NCI-H1092 (cell line): ENCODE measurements at regions not wholly inside any gene's neighbourhood (a gene's known extent, or its start where the extent isn't known, plus 50 kb on each side); places are given as distances from the start of the nearest gene placed in this dataset.

Source experiments
- DNase-seq: peaks from one replicate; lab custom pipeline; 2025; lab: John Stamatoyannopoulos, UW

GRCh38 chr20:12022126-12022525, 104.4 kb downstream of the BTBD3 start:
- no peak for DNase-seq

DNA sequence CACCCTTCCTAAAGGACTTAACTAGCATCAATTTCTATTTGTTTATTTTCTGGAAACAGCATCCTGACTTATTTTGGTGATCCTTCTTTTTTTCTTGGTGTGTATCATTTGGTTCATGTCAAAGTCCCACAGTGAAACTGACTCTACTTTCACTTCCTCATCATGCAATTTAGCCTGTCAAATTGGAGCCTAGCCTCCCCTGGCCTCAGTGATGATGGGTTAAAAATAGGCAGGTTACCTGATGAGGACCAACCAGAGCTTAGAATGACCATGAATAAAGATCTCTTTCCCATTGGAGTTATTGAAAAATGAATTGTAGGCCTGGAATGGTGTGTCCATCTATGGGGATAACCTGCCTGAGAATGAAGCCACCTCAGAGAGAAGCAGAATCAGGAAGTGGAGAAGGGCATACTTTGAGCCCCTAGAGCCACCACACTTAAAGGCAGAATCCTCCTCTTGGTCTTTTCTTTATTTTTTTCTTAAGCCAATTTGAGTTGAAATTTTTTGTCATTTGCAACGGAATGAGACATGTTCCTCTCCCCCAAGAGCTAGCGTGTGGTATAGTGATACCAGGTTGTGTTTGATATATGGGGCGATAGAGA, 105.6 kb downstream of the BTBD3 start:
- DNase-seq, result no peak

DNA sequence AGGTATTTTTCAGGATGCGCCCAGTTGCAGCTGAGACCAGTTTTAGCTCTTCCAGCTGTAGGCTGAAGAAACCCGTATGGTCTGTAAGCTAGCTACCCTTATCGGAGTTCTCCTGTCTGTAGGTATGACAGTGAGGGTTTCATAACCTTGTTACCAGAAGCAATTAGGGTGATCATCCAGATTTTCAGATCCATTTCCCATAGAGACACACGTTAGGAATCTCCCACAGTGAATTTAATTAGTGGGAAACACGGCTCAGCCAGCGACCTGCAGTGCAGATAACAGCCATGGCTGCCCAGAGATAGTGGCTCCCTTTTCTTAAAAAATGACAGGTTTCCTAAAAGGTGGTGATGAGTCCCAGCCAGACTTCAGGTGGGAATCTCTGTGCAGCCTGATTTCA, 111.1 kb downstream of the BTBD3 start:
- DNase-seq, result no peak

- DNase-seq, result peak; percentile 23
Observed at GRCh38 chr20:12030470-12030869, 112.8 kb downstream of the BTBD3 start.

- DNase-seq, result no peak
Observed at GRCh38 chr20:12036142-12036541, 118.4 kb downstream of the BTBD3 start.

GRCh38 chr20:12037521-12037920, 119.8 kb downstream of the BTBD3 start:
- DNase-seq, result no peak

- peak; percentile 27 for DNase-seq
Observed at GRCh38 chr20:12040261-12040660, 122.6 kb downstream of the BTBD3 start.

DNA sequence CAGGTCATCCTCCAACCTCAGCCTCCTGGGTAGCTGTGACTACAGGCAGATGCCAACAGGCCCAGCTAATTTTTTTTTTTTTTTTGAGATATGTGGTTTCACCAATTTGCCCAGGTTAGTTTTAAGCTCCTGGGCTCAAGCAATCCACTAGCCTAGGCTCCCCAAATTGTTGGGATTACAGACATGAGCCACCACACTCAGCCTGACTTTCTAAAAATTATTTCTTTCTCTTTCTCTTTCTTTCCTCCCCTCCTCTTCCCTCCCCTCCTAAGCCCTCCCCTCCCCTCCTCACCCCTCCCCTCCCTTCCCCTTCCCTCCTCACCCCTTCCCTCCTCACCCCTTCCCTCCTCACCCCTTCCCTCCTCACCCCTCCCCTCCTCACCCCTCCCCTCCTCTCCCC, 127.3 kb downstream of the BTBD3 start:
- DNase-seq, result no peak

- DNase-seq, result no peak
Observed at GRCh38 chr20:12047838-12048432, 130.2 kb downstream of the BTBD3 start.

- DNase-seq, result no peak
Observed at GRCh38 chr20:12049125-12049524, 131.4 kb downstream of the BTBD3 start.

DNA sequence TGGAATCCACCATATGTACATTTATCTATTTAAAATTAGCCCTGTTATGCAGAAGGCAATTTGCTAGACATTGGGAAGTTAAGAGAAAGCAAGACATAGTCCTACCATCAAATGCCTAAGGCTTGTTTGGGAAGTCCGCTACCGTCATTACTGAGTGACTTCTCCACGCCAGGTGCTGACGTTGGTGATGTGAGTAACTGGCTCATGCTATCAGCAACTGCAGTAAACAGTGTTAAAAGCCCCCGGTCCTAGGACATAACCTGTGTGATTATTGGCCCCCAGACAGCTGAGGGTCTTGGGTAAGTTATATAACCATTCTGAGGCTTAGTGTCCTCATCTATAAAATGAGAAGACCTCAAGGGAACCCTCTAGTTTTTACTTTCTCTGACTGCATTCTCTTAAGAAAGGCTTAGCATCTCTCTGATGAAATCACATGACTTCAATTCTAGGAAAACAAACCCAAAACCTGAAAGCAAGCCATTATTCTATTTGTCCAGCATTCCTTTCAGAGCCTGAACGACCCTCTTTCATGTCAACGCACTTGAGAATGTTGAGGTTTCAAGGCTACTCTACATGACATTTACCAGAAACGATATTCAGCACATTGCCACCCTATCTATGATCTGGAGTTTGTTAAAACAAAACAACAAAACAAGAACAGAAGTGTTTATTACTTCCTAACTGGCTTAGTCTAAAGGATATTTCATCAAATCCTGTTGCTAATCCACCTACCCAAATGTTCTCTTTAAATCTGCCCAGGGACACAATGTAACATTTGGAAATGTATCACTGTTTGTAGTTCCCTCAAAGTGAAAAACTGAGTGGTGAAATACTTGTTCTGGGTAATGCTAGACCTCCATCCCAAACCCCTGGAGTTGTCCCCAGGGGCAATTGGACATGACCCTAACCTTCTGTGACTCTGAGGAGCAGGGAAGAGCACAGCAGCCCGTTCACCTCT, 133.8 kb downstream of the BTBD3 start:
- DNase-seq, result no peak

DNA sequence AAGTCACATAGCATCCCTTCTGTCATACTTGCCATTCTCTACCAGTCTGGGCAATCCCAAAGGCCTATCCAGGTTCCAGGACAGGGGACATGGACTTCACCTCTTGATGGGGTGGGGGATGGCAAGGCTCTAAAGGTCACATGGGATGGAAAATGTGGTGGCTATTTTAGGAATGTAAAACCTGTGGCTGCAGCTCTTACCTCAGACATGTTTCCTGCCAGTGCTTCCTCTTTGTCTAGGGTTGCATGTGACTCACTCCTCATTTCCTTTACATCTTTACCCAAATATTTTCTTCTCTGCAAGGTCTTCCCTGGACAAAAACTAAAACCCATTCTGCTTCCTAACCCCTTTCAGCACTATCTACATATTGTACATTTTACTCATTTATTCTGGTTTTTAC, 135.7 kb downstream of the BTBD3 start:
- DNase-seq, result no peak

DNA sequence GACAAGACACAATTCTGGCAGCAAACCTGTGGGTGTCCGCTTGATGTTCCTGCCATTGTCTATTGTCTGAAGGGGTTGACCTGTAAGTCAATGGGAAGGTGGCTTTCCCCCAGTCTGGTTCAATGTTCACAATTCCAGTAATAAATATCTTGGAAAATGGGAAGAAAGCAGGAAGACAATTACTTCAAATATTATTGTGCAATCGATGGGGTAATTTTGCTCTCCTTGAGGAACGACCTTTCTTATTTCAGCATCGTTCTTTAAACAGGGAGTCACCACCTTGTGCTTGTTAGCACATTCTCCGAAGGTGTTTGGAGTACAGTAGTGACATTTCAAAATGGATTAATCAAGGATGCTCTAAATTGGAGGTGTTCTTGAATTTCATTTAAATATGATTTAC, 136.9 kb downstream of the BTBD3 start:
- no peak for DNase-seq

- no peak for DNase-seq
Observed at GRCh38 chr20:12055161-12055560, 137.5 kb downstream of the BTBD3 start.

GRCh38 chr20:12056839-12057238, 139.1 kb downstream of the BTBD3 start:
- no peak for DNase-seq

GRCh38 chr20:12057778-12058177, 140.1 kb downstream of the BTBD3 start:
- DNase-seq, result no peak

DNA sequence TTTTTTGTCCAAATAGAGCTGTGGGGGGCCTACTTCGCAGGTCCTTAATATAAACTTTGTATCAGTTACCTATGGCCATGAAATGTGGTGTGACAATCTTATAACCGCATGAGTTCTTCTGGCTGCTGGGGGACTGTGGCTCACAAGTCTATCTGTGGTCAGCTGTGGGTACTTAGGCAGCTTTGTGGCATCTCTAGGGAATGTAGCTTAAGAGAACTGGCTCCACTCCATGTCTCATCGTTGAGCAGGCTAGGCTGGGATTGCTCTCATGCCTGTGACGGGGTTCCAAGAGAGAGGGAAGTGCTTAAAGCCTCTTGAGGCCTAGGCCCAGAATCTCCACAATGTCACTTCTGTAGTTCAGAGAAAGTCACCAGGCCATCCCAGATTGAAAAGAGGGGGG, 140.5 kb downstream of the BTBD3 start:
- no peak for DNase-seq

DNA sequence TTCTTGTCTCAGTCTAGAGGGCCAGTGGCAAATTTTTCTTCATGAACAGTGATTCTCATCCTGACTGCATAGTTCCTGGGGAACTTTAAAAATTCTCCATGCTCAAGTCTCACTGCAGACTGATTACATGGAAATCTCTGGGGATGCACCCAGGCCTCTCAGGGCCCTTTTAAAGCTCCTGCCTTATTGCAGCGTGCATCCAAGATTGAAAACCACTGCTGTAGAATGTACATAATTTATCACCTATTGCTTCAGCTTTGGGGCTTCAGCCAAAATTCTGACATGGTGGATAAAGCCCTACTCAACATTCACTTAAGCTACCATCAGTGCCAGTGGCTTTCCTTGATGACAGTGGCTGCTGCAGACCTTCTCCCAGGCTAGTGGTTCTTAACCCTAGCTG, 143.8 kb downstream of the BTBD3 start:
- DNase-seq, result no peak

DNA sequence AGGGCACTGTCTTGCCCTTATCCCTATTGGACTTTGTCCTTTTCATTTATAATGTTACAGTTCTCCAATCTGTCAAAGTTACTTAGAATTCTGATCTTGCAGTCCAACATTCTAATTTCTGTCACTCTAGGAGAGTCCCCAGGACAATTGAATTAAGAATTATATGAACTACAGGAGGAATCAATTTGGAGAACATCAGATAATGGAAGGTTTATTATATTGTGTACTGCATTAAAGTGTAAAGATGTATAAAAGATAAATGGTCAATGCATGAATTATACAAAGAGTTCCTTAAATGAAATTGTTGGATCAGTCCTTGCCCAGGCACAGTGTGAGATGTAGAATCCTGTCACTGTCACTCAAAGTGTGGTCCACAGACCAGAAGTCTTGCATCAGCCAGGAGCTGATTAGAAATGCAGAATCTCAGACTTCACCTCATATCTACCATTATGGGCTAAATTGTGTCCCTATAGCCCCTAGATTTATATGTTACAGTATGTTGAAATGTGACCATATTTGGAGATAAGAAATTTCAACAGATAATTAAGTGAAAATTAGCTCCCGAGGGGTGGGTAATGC, 145.5 kb downstream of the BTBD3 start:
- DNase-seq, result no peak

DNA sequence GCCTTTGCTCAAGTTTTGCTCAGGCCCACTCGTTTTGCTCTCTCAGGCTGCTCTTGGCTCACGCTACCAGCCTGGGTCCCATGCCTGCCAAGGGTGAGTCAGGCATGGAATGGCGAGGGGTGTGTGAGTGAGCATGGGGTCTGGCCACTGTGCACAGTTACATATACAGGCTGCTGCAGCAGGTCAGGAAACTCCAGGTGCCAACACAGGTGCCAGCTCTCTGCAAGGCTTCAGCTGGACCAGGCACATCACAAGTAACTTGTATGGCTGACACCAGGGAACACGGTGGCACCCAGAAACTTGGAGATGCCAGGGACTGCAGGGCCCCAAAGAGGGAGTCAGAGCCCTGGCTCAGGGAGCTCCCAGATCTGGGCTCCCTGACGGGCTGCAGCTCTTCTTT, 146.8 kb downstream of the BTBD3 start:
- DNase-seq, result no peak

DNA sequence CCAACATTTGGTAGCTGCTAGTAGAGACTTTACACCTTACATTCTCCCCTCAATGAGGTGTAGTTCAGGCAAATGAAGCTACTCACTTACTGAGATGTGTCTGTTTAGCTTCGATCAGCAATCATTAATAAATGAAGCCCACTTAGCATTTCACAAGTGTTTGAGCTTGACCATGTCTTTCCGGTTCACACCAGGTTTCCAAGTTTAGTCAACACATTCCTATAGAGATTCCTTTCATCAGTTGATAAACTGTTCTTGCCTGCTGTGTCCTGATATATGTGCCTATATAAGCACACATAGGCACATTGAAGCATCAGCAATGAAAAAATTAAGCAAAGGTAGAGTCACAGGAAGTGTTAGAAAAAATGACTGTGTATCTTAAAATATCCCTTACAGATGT, 150.0 kb downstream of the BTBD3 start:
- DNase-seq, result no peak

DNA sequence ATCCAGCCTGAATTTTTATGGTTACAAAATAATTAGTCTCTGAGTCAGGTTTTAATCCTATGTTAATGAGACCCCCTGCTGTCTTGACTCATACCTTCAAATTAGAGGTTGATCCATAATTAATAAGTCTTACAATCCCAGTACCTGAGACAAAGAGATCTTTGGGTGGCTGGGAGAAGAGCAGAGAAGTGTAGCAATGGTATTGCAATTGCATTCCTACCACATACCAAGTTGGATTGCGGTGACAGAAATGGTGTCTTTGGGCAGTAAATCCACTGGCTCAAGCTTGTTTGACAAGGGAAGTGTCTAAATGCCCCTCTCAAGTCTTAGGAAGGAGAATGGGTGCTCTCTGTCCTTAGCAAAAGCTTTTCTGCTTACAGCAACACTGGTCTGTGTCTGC, 150.4 kb downstream of the BTBD3 start:
- no peak for DNase-seq

- no peak for DNase-seq
Observed at GRCh38 chr20:12069181-12069580, 151.5 kb downstream of the BTBD3 start.
